Esophagus muscularis mucosa (tissue), 4 donors: ENCODE measurements at regions not wholly inside any gene's neighbourhood (a gene's known extent, or its start where the extent isn't known, plus 50 kb on each side); places are given as distances from the start of the nearest gene placed in this dataset.

Experiments used
- DNase-seq: peaks from one replicate; pipeline ENCODE4 v3.0.0-alpha.2; 2017; ENCODE audit errors: extremely low spot score
- H3K27ac ChIP-seq, 4 donors: fragments of 200-600 bp; sonication (generic); replicated peaks in 1 of 4; 1 replicate in 3 of 4; 2 replicates in 1 of 4; pipeline ENCODE4 v1.5.1; 2016 to 2019; ENCODE audit warnings: mild to moderate bottlenecking in 1 of 4
- H3K27me3 ChIP-seq, 4 donors: fragments of 200-600 bp; sonication (generic); one replicate each; pipeline versions ENCODE4 v1.5.1 to v1.6.0; 2016 to 2019
- H3K36me3 ChIP-seq, 4 donors: fragments of 200-600 bp; sonication (generic); one replicate each; pipeline ENCODE4 v1.5.1; 2016 to 2019
- H3K4me1 ChIP-seq, 4 donors: fragments of 200-600 bp; sonication (generic); one replicate each; pipeline ENCODE4 v1.5.1; 2016 to 2019
- H3K4me3 ChIP-seq, 4 donors: fragments of 200-600 bp; sonication (generic); 1 replicate in 2 of 4; 2 replicates in 2 of 4; pipeline ENCODE4 v1.5.1; 2016 to 2019; ENCODE audit warnings: mild to moderate bottlenecking in 4 of 4, moderate library complexity in 1 of 4
- H3K9me3 ChIP-seq, 4 donors: fragments of 200-600 bp; sonication (generic); 1 replicate in 3 of 4; 2 replicates in 1 of 4; pipeline ENCODE4 v1.5.1; 2016 to 2019
- CTCF ChIP-seq, 3 experiments: fragments of 200-600 bp in 2 of 3; fragments of 450-650 bp in 1 of 3; sonication (generic) in 2 of 3; IDR thresholded peaks; one replicate each; pipeline ENCODE4 v1.5.1; 2017 to 2019; ENCODE audit warnings: antibody characterized with exemption in 3 of 3, mild to moderate bottlenecking in 2 of 3, moderate library complexity in 1 of 3
- EP300 ChIP-seq: sonication (generic); formaldehyde crosslinking; IDR thresholded peaks from one replicate; pipeline ENCODE4 v1.6.1; 2017; ENCODE audit warnings: antibody characterized with exemption
- POLR2A ChIP-seq: fragments of 450-650 bp; IDR thresholded peaks from one replicate; pipeline ENCODE4 v1.6.1; 2017; ENCODE audit warnings: antibody characterized with exemption, moderate library complexity, mild to moderate bottlenecking, low read depth
- POLR2AphosphoS5 ChIP-seq, 2 donors: sonication (generic); formaldehyde crosslinking; IDR thresholded peaks; one replicate each; pipeline ENCODE4 v1.6.1; 2017; ENCODE audit warnings: antibody characterized with exemption in 2 of 2
- WGBS: methylation state at CpG from one replicate; pipeline ENCODE4 v1.1.5; 2018; 5-methylcytosine and 5-hydroxymethylcytosine counted together
- intact Hi-C: fragments of 100-400 bp; cut with DNase I; formaldehyde crosslinking; loops from one replicate; pipeline ENCODE4 v1.15.1; 2023

GRCh38 chr13:26957182-26957581 lies 196.6 kb upstream of the GPR12 start:
- DNase-seq, result no peak
- no peaks in the 10 kb centered on the region for H3K36me3 ChIP-seq
- no peaks in the 10 kb centered on the region for H3K9me3 ChIP-seq
- H3K27ac ChIP-seq, result no peak overlapping the region
- no peak overlapping the region for H3K4me3 ChIP-seq
- peaks cover 0 to 3% (median 0%) of the 10 kb centered on the region in 4 donors for H3K27me3 ChIP-seq
- H3K4me1 ChIP-seq, result no peaks in the 10 kb centered on the region
- TF ChIP-seq POLR2AphosphoS5 (IDR thresholded peaks at IDR 0.05) (no peak), POLR2A (no peak), CTCF (IDR thresholded peaks at IDR 0.05) (no peak), EP300 (no peak)
- 41% methylated on average over 1 of the region's 1 CpG for WGBS
- intact Hi-C loops, result no loop called here

- no peak for DNase-seq
- H3K4me1 ChIP-seq, result no peaks in the 10 kb centered on the region
- H3K36me3 ChIP-seq, result no peaks in the 10 kb centered on the region
- TF ChIP-seq POLR2A, result no peak
- TF ChIP-seq POLR2AphosphoS5 (IDR thresholded peaks at IDR 0.05), result no peak
- TF ChIP-seq CTCF (IDR thresholded peaks at IDR 0.05), result no peak
- no peak for TF ChIP-seq EP300
- peaks cover 0 to 3% (median 0%) of the 10 kb centered on the region in 4 donors for H3K27me3 ChIP-seq
- H3K4me3 ChIP-seq, result no peak overlapping the region
- 47% methylated on average over 10 of the region's 10 CpGs for WGBS
- intact Hi-C loops, result no loop called here
- no peak overlapping the region for H3K27ac ChIP-seq
- H3K9me3 ChIP-seq, result no peaks in the 10 kb centered on the region
Measured at GRCh38 chr13:26956522-26957142, 196.0 kb upstream of the GPR12 start.

GRCh38 chr13:26954976-26955375 lies 194.4 kb upstream of the GPR12 start:
- H3K27ac ChIP-seq, result no peak overlapping the region
- no peaks in the 10 kb centered on the region for H3K4me1 ChIP-seq
- TF ChIP-seq EP300 (no peak), POLR2AphosphoS5 (IDR thresholded peaks at IDR 0.05) (no peak), POLR2A (no peak), CTCF (IDR thresholded peaks at IDR 0.05) (no peak)
- intact Hi-C loops, result no loop called here
- no peak for DNase-seq
- no peaks in the 10 kb centered on the region for H3K9me3 ChIP-seq
- no peaks in the 10 kb centered on the region for H3K36me3 ChIP-seq
- H3K27me3 ChIP-seq, result peaks cover 0 to 3% (median 0%) of the 10 kb centered on the region in 4 donors
- WGBS, result 91% methylated on average over 3 of the region's 4 CpGs
- H3K4me3 ChIP-seq, result no peak overlapping the region

GRCh38 chr13:26953291-26953690 lies 192.7 kb upstream of the GPR12 start:
- 89% methylated on average over 5 of the region's 5 CpGs for WGBS
- Histone ChIP-seq H3K4me1 (no peaks in the 10 kb centered on the region), H3K36me3 (no peaks in the 10 kb centered on the region), H3K27me3 (peaks cover 0 to 3% (median 0%) of the 10 kb centered on the region in 4 donors), H3K27ac (no peak overlapping the region), H3K4me3 (no peak overlapping the region), H3K9me3 (no peaks in the 10 kb centered on the region)
- no peak for DNase-seq
- intact Hi-C loops, result no loop called here
- no peak for TF ChIP-seq EP300
- TF ChIP-seq POLR2AphosphoS5 (IDR thresholded peaks at IDR 0.05), result no peak
- TF ChIP-seq CTCF (IDR thresholded peaks at IDR 0.05), result no peak
- TF ChIP-seq POLR2A, result no peak
